ENCODE measurements at regions not wholly inside any gene's neighbourhood (a gene's known extent, or its start where the extent isn't known, plus 50 kb on each side); places are given as distances from the start of the nearest gene placed in this dataset.

GRCh38 chr13:72647422-72647821 lies 80.0 kb downstream of the MZT1 start:
- TF ChIP-seq CTCF (IDR thresholded peaks at IDR 0.05) (no peak), POLR2A (IDR thresholded peaks at IDR 0.05) (no peak)

All from esophagus squamous epithelium (tissue), 4 donors.